ENCODE measurements at regions not wholly inside any gene's neighbourhood (a gene's known extent, or its start where the extent isn't known, plus 50 kb on each side); places are given as distances from the start of the nearest gene placed in this dataset.
A peak's percentile ranks its signal among the peaks of the same experiment; 100 is the strongest.

DNA sequence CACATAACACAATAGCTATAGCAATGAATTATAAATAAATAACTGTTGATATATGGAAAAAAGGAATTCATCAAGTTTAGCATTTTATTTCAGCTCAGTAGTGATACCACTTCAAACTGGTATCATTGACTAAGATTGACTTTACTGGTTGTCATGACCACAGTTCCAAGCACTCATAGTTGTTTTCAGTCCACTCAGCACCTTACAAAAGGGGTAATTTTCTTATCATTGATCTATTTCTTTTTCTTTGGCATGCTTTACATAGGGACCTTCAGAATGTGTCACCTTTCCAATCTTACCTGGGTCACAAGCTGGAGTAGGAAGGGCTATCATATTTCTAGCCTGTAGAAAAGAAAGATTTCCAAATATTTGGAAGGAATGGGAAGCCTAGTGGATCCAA is 275.5 kb upstream of the TMEM229A start:
- DNase-seq (ENCODE audit: low spot score): no peak

DNA sequence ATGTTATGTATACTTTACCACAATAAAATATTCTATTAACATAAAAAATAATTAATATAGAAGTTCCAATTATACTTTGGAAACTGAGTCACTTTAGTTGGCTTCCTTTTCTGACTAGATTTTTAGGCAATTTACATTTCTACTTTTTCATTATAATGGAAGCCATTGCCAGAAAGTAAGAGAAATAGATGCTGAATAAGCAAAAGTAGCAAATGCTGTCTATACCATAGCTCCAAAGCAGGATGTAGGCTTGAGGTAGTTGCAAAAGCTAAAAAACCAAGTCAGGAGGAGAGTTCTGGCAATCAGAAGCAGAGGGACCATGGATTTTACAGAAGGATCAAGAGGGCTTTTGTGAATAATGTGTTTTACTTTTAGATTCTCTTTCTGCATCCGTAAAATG is 262.4 kb upstream of the TMEM229A start:
- TF ChIP-seq, protein P1, sequence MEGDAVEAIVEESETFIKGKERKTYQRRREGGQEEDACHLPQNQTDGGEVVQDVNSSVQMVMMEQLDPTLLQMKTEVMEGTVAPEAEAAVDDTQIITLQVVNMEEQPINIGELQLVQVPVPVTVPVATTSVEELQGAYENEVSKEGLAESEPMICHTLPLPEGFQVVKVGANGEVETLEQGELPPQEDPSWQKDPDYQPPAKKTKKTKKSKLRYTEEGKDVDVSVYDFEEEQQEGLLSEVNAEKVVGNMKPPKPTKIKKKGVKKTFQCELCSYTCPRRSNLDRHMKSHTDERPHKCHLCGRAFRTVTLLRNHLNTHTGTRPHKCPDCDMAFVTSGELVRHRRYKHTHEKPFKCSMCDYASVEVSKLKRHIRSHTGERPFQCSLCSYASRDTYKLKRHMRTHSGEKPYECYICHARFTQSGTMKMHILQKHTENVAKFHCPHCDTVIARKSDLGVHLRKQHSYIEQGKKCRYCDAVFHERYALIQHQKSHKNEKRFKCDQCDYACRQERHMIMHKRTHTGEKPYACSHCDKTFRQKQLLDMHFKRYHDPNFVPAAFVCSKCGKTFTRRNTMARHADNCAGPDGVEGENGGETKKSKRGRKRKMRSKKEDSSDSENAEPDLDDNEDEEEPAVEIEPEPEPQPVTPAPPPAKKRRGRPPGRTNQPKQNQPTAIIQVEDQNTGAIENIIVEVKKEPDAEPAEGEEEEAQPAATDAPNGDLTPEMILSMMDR (IDR thresholded peaks at IDR 0.05; ENCODE audit: extremely low read depth, missing control alignments): no peak
- DNase-seq (ENCODE audit: low spot score): no peak

More for the DNA sequence above, 275.5 kb upstream of the TMEM229A start:
- TF ChIP-seq, protein P1 (IDR thresholded peaks at IDR 0.05; ENCODE audit: extremely low read depth, missing control alignments): no peak

DNA sequence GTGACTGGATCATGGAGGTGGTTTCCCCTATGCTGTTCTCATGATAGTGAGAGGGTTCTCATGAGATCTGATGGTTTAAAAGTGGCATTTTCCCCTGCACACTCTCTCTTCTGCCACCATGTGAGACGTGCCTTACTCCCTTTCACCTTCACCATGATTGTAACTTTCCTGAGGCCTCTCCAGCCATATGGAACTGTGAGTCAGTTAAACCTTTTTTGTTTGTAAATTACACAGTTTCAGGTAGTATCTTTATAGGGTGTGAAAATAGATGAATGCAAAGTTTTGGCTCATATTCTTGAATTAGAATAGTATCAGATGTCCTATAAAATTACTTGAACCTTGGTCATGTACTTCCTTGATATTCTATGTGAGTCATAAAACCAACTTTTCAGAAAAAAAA is 252.1 kb upstream of the TMEM229A start:
- TF ChIP-seq, protein P1 (IDR thresholded peaks at IDR 0.05; ENCODE audit: extremely low read depth, missing control alignments): no peak
- DNase-seq (ENCODE audit: low spot score): no peak

DNA sequence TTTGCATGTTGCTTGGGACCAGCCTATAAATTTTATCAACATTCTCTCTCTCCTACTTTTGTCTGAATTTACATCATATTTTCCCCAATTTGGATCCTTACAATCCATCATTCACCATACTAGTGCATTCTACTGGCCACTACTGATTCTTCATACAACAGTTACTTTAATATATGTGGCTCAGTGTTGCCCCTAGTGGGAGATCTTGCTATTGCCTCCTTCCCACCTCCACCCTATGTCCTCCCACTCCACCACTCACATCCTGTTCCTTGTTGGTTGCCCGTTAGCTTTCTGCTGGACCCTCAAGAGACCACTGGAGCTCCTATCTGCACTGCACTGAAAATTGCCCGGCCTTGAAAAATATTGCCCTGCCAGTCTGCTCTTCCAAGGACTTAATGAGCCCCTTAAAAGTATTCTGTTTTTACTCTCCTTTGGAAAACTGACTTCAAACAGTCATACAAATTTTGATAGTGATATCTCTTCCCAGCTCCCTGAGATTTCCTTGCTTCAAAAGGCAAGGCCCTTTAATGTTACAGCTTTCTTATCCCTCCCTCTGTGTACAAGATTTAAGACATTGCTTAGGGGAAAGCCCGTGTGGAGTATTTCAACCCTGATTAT is 243.2 kb upstream of the TMEM229A start:
- TF ChIP-seq, protein P1 (IDR thresholded peaks at IDR 0.05; ENCODE audit: extremely low read depth, missing control alignments): peak; percentile 34
- peak; percentile 31 for DNase-seq (ENCODE audit: low spot score)

DNA sequence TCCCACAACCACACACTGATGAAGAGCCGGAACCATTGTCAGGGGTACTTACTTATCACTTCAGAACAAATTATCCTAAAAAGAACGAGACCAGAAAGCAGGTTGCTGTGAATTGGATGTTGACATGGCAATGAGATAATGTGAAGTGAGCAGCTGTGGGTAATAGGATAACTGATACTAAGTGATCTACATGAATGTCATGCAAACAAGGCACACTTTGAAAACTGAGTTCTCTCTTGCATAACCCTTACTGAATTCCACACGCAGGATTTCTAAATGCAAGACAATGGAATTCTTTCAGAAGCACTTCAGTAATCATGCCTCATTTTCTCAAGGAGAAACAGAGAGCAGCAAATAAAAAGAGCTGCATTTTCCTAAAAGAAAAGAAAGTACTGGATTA is 242.5 kb upstream of the TMEM229A start:
- no peak for DNase-seq (ENCODE audit: low spot score)

DNA sequence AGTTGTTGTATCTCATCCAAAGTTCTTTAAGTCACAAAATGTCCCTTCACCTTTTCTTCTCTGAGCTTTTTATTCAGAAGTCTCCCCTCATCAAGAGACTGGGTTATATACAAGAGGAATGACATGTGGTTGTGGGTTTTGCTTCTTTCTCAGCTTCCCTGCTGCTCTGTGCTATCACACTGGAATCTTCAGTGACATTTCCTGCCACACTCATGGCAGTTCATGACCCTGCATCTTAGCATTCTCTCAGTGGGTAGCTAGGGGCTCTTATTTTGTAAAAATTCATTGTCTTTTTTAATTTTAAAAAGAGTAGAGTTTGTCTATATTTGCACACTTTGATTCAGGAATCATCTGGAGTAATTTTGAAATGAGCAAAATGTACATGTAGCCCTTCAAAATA is 236.9 kb upstream of the TMEM229A start:
- no peak for DNase-seq (ENCODE audit: low spot score)
- TF ChIP-seq, protein P1 (IDR thresholded peaks at IDR 0.05; ENCODE audit: extremely low read depth, missing control alignments): no peak

More for the DNA sequence above, 242.5 kb upstream of the TMEM229A start:
- TF ChIP-seq, protein P1 (IDR thresholded peaks at IDR 0.05; ENCODE audit: extremely low read depth, missing control alignments): no peak

DNA sequence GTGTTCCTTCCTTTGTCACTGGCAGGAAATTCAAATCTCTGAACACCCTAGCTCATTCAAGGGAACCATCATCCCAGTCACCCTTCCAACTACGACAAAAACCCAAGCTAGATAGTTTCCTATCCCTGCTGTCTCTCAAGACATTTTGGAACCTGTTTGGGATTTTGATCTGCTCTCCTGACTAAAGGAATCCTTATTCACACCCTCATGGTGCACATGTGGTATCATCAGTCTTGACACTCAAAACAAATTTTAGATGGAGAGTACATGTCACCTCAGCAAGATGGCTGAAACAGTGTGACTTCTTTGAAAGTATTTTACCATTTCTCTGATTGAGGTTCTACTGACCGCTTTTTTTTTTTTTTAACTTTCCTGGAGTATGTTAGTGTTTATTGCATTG is 234.3 kb upstream of the TMEM229A start:
- TF ChIP-seq, protein P1 (IDR thresholded peaks at IDR 0.05; ENCODE audit: extremely low read depth, missing control alignments): no peak
- DNase-seq (ENCODE audit: low spot score): no peak
